Endothelial cell of umbilical vein (primary cell): ENCODE measurements at regions not wholly inside any gene's neighbourhood (a gene's known extent, or its start where the extent isn't known, plus 50 kb on each side); places are given as distances from the start of the nearest gene placed in this dataset.

Experiments used
- BruUV-seq: library from RNA; stranded (reverse); fragments of 400-500 nt; replicated peaks from 2 replicates; lab custom pipeline; 2021; lab: Mats Ljungman, UMichigan
- CTCF ChIA-PET: fragments of 300-600, 350-600 bp; sonication (Branson Sonifier 250); formaldehyde crosslinking; loops from one replicate; lab custom pipeline; 2021; ENCODE audit warnings: antibody characterized with exemption, inconsistent platforms; lab: Charles Lee
- POLR2A ChIA-PET: fragments of 300-600, 350-600 bp; sonication (Branson Sonifier 250); formaldehyde crosslinking; loops from one replicate; lab custom pipeline; 2021; ENCODE audit warnings: antibody characterized with exemption, inconsistent platforms; lab: Charles Lee
- DNase-seq: peaks from one replicate; pipeline ENCODE4 v3.0.0-alpha.2; 2011; ENCODE audit warnings: low read depth, low spot score
- FAIRE-seq: peaks from 2 replicates; lab custom pipeline; 2011; peaks lifted over from hg19 to GRCh38; lab: Jason Lieb, UNC
- H2AFZ ChIP-seq: 2 replicates; pipeline ENCODE4 v1.6.0; 2012; ENCODE audit warnings: low read depth, low read length, control low read depth, inconsistent platforms
- H3K27ac ChIP-seq: 2 replicates; pipeline ENCODE4 v1.5.1; 2011; ENCODE audit warnings: low read depth, mild to moderate bottlenecking, control low read depth, low read length, moderate library complexity; ENCODE audit not compliant: insufficient read depth
- H3K27me3 ChIP-seq, 2 experiments: 2 replicates each; pipeline versions ENCODE4 v1.6.0 to v1.6.1; 2011; ENCODE audit warnings: low read length in 2 of 2, mixed read lengths in 1 of 2; ENCODE audit not compliant: control insufficient read depth in 2 of 2, insufficient read depth in 2 of 2
- H3K36me3 ChIP-seq, 2 experiments: 2 replicates in 1 of 2; 3 replicates in 1 of 2; pipeline ENCODE4 v1.5.1; 2011; ENCODE audit warnings: low read length in 2 of 2, mild to moderate bottlenecking in 1 of 2, moderate library complexity in 1 of 2; ENCODE audit not compliant: control insufficient read depth in 2 of 2, insufficient read depth in 2 of 2; ENCODE audit errors: extremely low read depth in 1 of 2
- H3K4me1 ChIP-seq: 3 replicates; pipeline ENCODE4 v1.5.1; 2011; ENCODE audit warnings: mild to moderate bottlenecking, low read length; ENCODE audit not compliant: control insufficient read depth, insufficient read depth; ENCODE audit errors: extremely low read depth
- H3K4me2 ChIP-seq: 2 replicates; pipeline ENCODE4 v1.6.1; 2011; ENCODE audit warnings: low read length, control low read depth, mixed read lengths; ENCODE audit not compliant: insufficient read depth
- H3K4me3 ChIP-seq, 3 experiments: fragments of 200-600 bp in 1 of 3; sonication (generic), shearing (Covaris generic) in 1 of 3; replicated peaks in 1 of 3; 2 replicates each; pipeline ENCODE4 v1.5.1; 2011 to 2016; ENCODE audit warnings: control low read depth in 3 of 3, low read length in 3 of 3, mild to moderate bottlenecking in 2 of 3, inconsistent platforms in 1 of 3, low read depth in 1 of 3, moderate library complexity in 1 of 3; ENCODE audit not compliant: insufficient read depth in 1 of 3
- H3K79me2 ChIP-seq: 2 replicates; pipeline ENCODE4 v1.6.0; 2012; ENCODE audit warnings: low read length, inconsistent platforms; ENCODE audit not compliant: control insufficient read depth, insufficient read depth
- H3K9ac ChIP-seq: replicated peaks from 2 replicates; pipeline ENCODE3; 2011; ENCODE audit warnings: low read length, control low read depth; ENCODE audit not compliant: insufficient read depth; ENCODE audit errors: extremely low read depth
- H3K9me1 ChIP-seq: replicated peaks from 3 replicates; pipeline ENCODE4 v1.6.0; 2011; ENCODE audit warnings: mild to moderate bottlenecking, low read length; ENCODE audit not compliant: control insufficient read depth, insufficient read depth; ENCODE audit errors: extremely low read depth
- H3K9me3 ChIP-seq: replicated peaks from 2 replicates; pipeline ENCODE4 v1.5.1; 2012; ENCODE audit warnings: low read length, inconsistent platforms; ENCODE audit not compliant: control insufficient read depth, insufficient read depth
- H4K20me1 ChIP-seq: replicated peaks from 2 replicates; pipeline ENCODE3; 2011; ENCODE audit warnings: mild to moderate bottlenecking, low read length; ENCODE audit not compliant: control insufficient read depth, insufficient read depth; ENCODE audit errors: extremely low read depth
- EZH2 ChIP-seq: IDR thresholded peaks from 2 replicates; pipeline ENCODE4 v1.6.1; 2012; ENCODE audit warnings: borderline replicate concordance, low read depth, mild to moderate bottlenecking, moderate library complexity, low read length, inconsistent platforms; ENCODE audit not compliant: severe bottlenecking
- FOS ChIP-seq: IDR thresholded peaks from 2 replicates; pipeline ENCODE4 v1.6.1; 2011; ENCODE audit warnings: mild to moderate bottlenecking, low read length, moderate library complexity, borderline replicate concordance; ENCODE audit not compliant: insufficient read depth
- GATA2 ChIP-seq: IDR thresholded peaks from 2 replicates; pipeline ENCODE4 v1.7.0; 2011; ENCODE audit warnings: low read depth, mild to moderate bottlenecking, moderate library complexity, mixed read lengths, low read length; ENCODE audit not compliant: insufficient read length, insufficient read depth
- JUN ChIP-seq: IDR thresholded peaks from 2 replicates; pipeline ENCODE4 v1.6.1; 2011; ENCODE audit warnings: borderline replicate concordance, low read depth; ENCODE audit not compliant: insufficient read length, insufficient read depth
- MYC ChIP-seq: IDR thresholded peaks from one replicate; pipeline ENCODE4 v1.6.1; 2011; ENCODE audit warnings: mild to moderate bottlenecking, low read depth, low read length
- POLR2A ChIP-seq: IDR thresholded peaks from 2 replicates; pipeline ENCODE4 v1.6.1; 2012; ENCODE audit warnings: low read depth, mild to moderate bottlenecking, control low read depth, low read length
- POLR2AphosphoS5 ChIP-seq: IDR thresholded peaks from 2 replicates; pipeline ENCODE4 v1.6.1; 2012; ENCODE audit warnings: low read depth, mild to moderate bottlenecking, control low read depth, low read length, moderate library complexity; ENCODE audit not compliant: insufficient read depth
- dilution Hi-C: fragments of 300-500 bp; cut with MboI; formaldehyde crosslinking; loops from one replicate; pipeline ENCODE4 v1.15.0; 2019; ENCODE audit warnings: low sequenced_read_pairs; ENCODE audit not compliant: extremely low pct_ligation_motif_present
- intact Hi-C: fragments of 100-400 bp; cut with micrococcal nuclease; formaldehyde crosslinking; loops from one replicate; pipeline ENCODE4 v1.10.0; 2022
- TF ChIP-seq, protein P1 (sequence below): IDR thresholded peaks from 2 replicates; pipeline ENCODE4 v1.6.1; 2011; ENCODE audit not compliant: insufficient read depth, insufficient read length
- TF ChIP-seq, protein P2 (sequence below), 2 donors: IDR thresholded peaks; 1 replicate in 1 of 2; 2 replicates in 1 of 2; pipeline ENCODE4 v1.5.1; 2011; ENCODE audit warnings: low read length in 2 of 2, mild to moderate bottlenecking in 2 of 2, moderate library complexity in 2 of 2, control low read depth in 1 of 2, inconsistent platforms in 1 of 2, low read depth in 1 of 2; ENCODE audit not compliant: insufficient read depth in 1 of 2; ENCODE audit errors: extremely low read depth in 1 of 2

DNA sequence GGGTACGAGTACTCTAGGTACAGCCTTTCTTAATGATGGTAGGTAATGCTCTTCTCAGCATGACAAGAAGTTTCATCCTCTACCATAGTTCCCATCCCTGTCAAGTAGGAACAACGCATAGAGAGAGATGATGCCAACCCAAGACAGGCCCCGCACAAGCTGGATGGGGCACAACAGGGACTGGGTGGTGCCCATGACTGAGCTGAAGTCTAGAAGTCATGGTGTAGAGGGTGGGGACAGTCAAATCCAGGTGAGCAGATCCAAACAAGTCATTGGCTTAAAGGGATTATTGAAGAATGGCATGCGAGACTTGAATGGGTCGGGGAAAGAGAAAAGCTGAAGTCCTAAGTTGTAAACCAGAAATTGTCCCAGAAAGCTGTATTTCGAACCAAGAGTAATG is 84.2 kb upstream of the MDM1 start:
- no peak for DNase-seq
- Histone ChIP-seq H3K4me1 (peaks cover 3% of the 10 kb centered on the region), H3K9ac (no peak overlapping the region), H3K27me3 (no peaks in the 10 kb centered on the region), H3K79me2 (no peaks in the 10 kb centered on the region), H3K36me3 (no peaks in the 10 kb centered on the region), H3K9me3 (no peaks in the 10 kb centered on the region), H3K27ac (no peak overlapping the region), H3K9me1 (no peaks in the 10 kb centered on the region), H4K20me1 (no peaks in the 10 kb centered on the region), H3K4me2 (no peak overlapping the region), H2AFZ (no peak overlapping the region), H3K4me3 (no peak overlapping the region)
- CTCF ChIA-PET: interaction anchor here (1.8 kb wide), 1 partner anchor 11 kb away, joined by 9 read pairs; no protein-coding TSS in a partner anchor
- BruUV-seq: no TSS peak
- intact Hi-C loops (no loop called here), dilution Hi-C loops (no loop called here)
- TF ChIP-seq, protein P1, sequence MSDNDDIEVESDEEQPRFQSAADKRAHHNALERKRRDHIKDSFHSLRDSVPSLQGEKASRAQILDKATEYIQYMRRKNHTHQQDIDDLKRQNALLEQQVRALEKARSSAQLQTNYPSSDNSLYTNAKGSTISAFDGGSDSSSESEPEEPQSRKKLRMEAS: no peak
- TF ChIP-seq GATA2 (no peak), POLR2A (no peak), FOS (no peak), JUN (no peak), EZH2 (no peak), POLR2AphosphoS5 (no peak), MYC (no peak)
- TF ChIP-seq, protein P2, sequence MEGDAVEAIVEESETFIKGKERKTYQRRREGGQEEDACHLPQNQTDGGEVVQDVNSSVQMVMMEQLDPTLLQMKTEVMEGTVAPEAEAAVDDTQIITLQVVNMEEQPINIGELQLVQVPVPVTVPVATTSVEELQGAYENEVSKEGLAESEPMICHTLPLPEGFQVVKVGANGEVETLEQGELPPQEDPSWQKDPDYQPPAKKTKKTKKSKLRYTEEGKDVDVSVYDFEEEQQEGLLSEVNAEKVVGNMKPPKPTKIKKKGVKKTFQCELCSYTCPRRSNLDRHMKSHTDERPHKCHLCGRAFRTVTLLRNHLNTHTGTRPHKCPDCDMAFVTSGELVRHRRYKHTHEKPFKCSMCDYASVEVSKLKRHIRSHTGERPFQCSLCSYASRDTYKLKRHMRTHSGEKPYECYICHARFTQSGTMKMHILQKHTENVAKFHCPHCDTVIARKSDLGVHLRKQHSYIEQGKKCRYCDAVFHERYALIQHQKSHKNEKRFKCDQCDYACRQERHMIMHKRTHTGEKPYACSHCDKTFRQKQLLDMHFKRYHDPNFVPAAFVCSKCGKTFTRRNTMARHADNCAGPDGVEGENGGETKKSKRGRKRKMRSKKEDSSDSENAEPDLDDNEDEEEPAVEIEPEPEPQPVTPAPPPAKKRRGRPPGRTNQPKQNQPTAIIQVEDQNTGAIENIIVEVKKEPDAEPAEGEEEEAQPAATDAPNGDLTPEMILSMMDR (IDR thresholded peaks at IDR 0.05; ENCODE audit: extremely low read depth in 1 of 2, insufficient read depth in 1 of 2, low read depth in 1 of 2, low read length in 2 of 2): no peak
- POLR2A ChIA-PET: no interaction called here
- no peak for FAIRE-seq
